B cell (primary cell): ENCODE measurements at regions not wholly inside any gene's neighbourhood (a gene's known extent, or its start where the extent isn't known, plus 50 kb on each side); places are given as distances from the start of the nearest gene placed in this dataset.

Experiments used
- ATAC-seq: fragments of 200-7000 bp; cut with Tn5 transposase; one replicate; pipeline ENCODE4 v1.10.0; 2021; ENCODE audit warnings: low read depth, mild to moderate bottlenecking, moderate number of reproducible peaks, moderate library complexity
- CTCF ChIA-PET: fragments of 350-600 bp; sonication (Branson Sonifier 250); formaldehyde crosslinking; loops from one replicate; lab custom pipeline; 2021; ENCODE audit warnings: antibody characterized with exemption, inconsistent platforms; lab: Charles Lee
- POLR2A ChIA-PET: fragments of 350-600 bp; sonication (Branson Sonifier 250); formaldehyde crosslinking; loops from one replicate; lab custom pipeline; 2021; ENCODE audit warnings: antibody characterized with exemption; lab: Charles Lee
- DNase-seq: peaks from one replicate; pipeline ENCODE4 v3.0.0; 2013
- H2AFZ ChIP-seq: 2 replicates; pipeline ENCODE4 v1.6.1; 2012; ENCODE audit warnings: mild to moderate bottlenecking, low read depth, low read length; ENCODE audit not compliant: insufficient read depth, poor library complexity, severe bottlenecking
- H3K27ac ChIP-seq, 2 donors: 1 replicate in 1 of 2; 2 replicates in 1 of 2; pipeline ENCODE4 v1.5.1; 2012 to 2013; ENCODE audit warnings: low read length in 2 of 2, mild to moderate bottlenecking in 2 of 2, moderate library complexity in 1 of 2
- H3K27me3 ChIP-seq, 4 experiments: fragments of 200-600 bp in 1 of 4; sonication (generic) in 1 of 4; replicated peaks in 1 of 4; 1 replicate in 2 of 4; 2 replicates in 2 of 4; pipeline versions ENCODE4 v1.6.1 to v1.7.0; 2013 to 2016; ENCODE audit warnings: low read length in 3 of 4, mild to moderate bottlenecking in 2 of 4, mixed read lengths in 1 of 4, moderate library complexity in 1 of 4; ENCODE audit not compliant: insufficient read depth in 4 of 4, control insufficient read depth in 3 of 4; ENCODE audit errors: control extremely low read depth in 1 of 4
- H3K36me3 ChIP-seq, 2 experiments: replicated peaks in 1 of 2; 1 replicate in 1 of 2; 2 replicates in 1 of 2; pipeline versions ENCODE4 v1.6.1 to v1.7.1; 2013; ENCODE audit warnings: low read length in 1 of 2; ENCODE audit not compliant: insufficient read depth in 2 of 2, control insufficient read depth in 1 of 2; ENCODE audit errors: control extremely low read depth in 1 of 2, extremely low read depth in 1 of 2
- H3K4me1 ChIP-seq, 2 donors: fragments of 200-600 bp in 1 of 2; sonication (generic) in 1 of 2; 1 replicate in 1 of 2; 2 replicates in 1 of 2; pipeline versions ENCODE4 v1.5.1 to v1.6.1; 2013 to 2017; ENCODE audit warnings: low read length in 2 of 2; ENCODE audit not compliant: control insufficient read depth in 2 of 2, insufficient read depth in 2 of 2
- H3K4me2 ChIP-seq: replicated peaks from 2 replicates; pipeline ENCODE3; 2012; ENCODE audit warnings: mild to moderate bottlenecking, low read depth, low read length; ENCODE audit not compliant: poor library complexity, severe bottlenecking
- H3K4me3 ChIP-seq, 5 experiments: fragments of 200-600 bp in 1 of 5; sonication (generic) in 1 of 5; 1 replicate in 3 of 5; 2 replicates in 2 of 5; pipeline versions ENCODE4 v1.5.1 to v1.7.0; 2011 to 2016; ENCODE audit warnings: low read length in 4 of 5, mild to moderate bottlenecking in 4 of 5, low read depth in 2 of 5, control low read depth in 1 of 5, moderate library complexity in 1 of 5; ENCODE audit not compliant: insufficient read depth in 1 of 5; ENCODE audit errors: control extremely low read depth in 1 of 5, extremely low read depth in 1 of 5
- H3K79me2 ChIP-seq: fragments of 200-600 bp; sonication (generic); one replicate; pipeline ENCODE4 v1.6.0; 2016; ENCODE audit warnings: low read length; ENCODE audit not compliant: control insufficient read depth, insufficient read depth
- H3K9ac ChIP-seq: fragments of 200-600 bp; sonication (generic); 2 replicates; pipeline ENCODE4 v1.6.1; 2017; ENCODE audit warnings: mild to moderate bottlenecking, low read length, moderate library complexity
- H3K9me3 ChIP-seq, 3 donors: one replicate each; pipeline versions ENCODE4 v1.6.1 to v1.7.1; 2013; ENCODE audit warnings: low read length in 2 of 3; ENCODE audit not compliant: control insufficient read depth in 2 of 3, insufficient read depth in 1 of 3; ENCODE audit errors: control extremely low read depth in 1 of 3
- H4K20me1 ChIP-seq: 2 replicates; pipeline ENCODE4 v1.6.0; 2012; ENCODE audit warnings: mild to moderate bottlenecking, low read length; ENCODE audit not compliant: insufficient read depth, control insufficient read depth, poor library complexity, severe bottlenecking
- H3K27ac Mint-ChIP-seq: one replicate; pipeline ENCODE4 v1.8.0; 2021; ENCODE audit warnings: mixed read lengths
- H3K27me3 Mint-ChIP-seq: one replicate; pipeline ENCODE4 v1.8.0; 2021; ENCODE audit warnings: mixed read lengths
- H3K4me1 Mint-ChIP-seq: one replicate; pipeline ENCODE4 v1.8.0; 2021; ENCODE audit warnings: mixed read lengths
- H3K4me3 Mint-ChIP-seq: one replicate; pipeline ENCODE4 v1.8.0; 2021; ENCODE audit warnings: mixed read lengths
- H3K9me3 Mint-ChIP-seq: one replicate; pipeline ENCODE4 v1.8.0; 2022; ENCODE audit warnings: mixed read lengths; ENCODE audit not compliant: insufficient read depth
- EZH2 ChIP-seq: IDR thresholded peaks from 2 replicates; pipeline ENCODE4 v1.6.1; 2012; ENCODE audit warnings: borderline replicate concordance, low read depth, mild to moderate bottlenecking, moderate library complexity, low read length; ENCODE audit not compliant: insufficient read depth, poor library complexity, severe bottlenecking
- WGBS: methylation state at CpG from one replicate; pipeline ENCODE4 v1.1.5; 2013; ENCODE audit warnings: missing lambda C conversion rate; ENCODE audit not compliant: insufficient coverage; 5-methylcytosine and 5-hydroxymethylcytosine counted together
- intact Hi-C: fragments of 100-400 bp; cut with micrococcal nuclease; formaldehyde crosslinking; loops from one replicate; pipeline ENCODE4 v1.10.0; 2022
- TF ChIP-seq, protein P1 (sequence below): fragments of 200-600 bp; IDR thresholded peaks from one replicate; pipeline ENCODE4 v1.8.0; 2022; ENCODE audit warnings: antibody characterized with exemption, mild to moderate bottlenecking

DNA sequence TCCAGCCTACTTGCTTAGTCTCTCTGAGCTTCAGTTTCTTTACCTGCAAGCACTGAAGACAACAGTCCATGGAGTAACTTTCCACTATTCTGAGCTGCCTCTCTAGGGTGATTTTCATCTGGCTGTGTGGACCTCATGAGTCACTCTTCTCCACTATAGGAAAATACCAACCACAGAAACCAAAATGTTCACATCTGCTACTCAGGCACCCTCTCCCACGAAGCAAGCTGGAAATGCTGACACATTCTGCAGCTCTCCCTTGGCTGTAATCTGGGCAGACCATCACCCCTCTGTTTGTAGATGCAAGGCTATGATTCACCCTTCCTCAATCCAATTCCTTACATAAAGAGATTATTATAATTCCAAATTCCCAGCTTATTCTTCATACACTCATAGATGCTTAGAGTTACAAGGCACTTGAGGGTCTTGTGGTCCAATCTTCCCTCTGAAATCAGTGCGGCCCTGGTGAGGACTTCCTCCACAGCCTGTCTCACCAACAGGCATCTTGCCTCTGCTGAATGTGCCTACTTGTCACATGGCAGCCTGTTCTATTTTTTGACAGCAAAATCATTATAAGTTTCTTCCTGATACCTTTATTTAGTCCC lies 97.0 kb upstream of the LNX1 start:
- 7% methylated on average over 2 of the region's 2 CpGs for WGBS
- Histone ChIP-seq H3K9me3 (no peaks in the 10 kb centered on the region), H2AFZ (no peak overlapping the region), H3K4me1 (no peaks in the 10 kb centered on the region), H4K20me1 (no peaks in the 10 kb centered on the region), H3K4me3 (no peak overlapping the region), H3K27ac (no peak overlapping the region), H3K36me3 (no peaks in the 10 kb centered on the region), H3K27me3 (peaks cover 0 to 10% (median 4%) of the 10 kb centered on the region in 4 experiments), H3K9ac (no peak overlapping the region), H3K4me2 (no peak overlapping the region), H3K79me2 (no peaks in the 10 kb centered on the region)
- intact Hi-C loops: no loop called here
- ChIA-PET CTCF (interaction anchor here (0.9 to 1.0 kb wide), 2 partner anchors 14 to 18 kb away, joined by 3 to 4 read pairs; no protein-coding TSS in a partner anchor), POLR2A (no interaction called here)
- Mint-ChIP-seq H3K9me3 (no peaks in the 10 kb centered on the region), H3K4me1 (no peaks in the 10 kb centered on the region), H3K27me3 (peaks cover 61% of the 10 kb centered on the region), H3K27ac (no peak overlapping the region), H3K4me3 (no peak overlapping the region)
- TF ChIP-seq EZH2: no peak
- TF ChIP-seq, protein P1, sequence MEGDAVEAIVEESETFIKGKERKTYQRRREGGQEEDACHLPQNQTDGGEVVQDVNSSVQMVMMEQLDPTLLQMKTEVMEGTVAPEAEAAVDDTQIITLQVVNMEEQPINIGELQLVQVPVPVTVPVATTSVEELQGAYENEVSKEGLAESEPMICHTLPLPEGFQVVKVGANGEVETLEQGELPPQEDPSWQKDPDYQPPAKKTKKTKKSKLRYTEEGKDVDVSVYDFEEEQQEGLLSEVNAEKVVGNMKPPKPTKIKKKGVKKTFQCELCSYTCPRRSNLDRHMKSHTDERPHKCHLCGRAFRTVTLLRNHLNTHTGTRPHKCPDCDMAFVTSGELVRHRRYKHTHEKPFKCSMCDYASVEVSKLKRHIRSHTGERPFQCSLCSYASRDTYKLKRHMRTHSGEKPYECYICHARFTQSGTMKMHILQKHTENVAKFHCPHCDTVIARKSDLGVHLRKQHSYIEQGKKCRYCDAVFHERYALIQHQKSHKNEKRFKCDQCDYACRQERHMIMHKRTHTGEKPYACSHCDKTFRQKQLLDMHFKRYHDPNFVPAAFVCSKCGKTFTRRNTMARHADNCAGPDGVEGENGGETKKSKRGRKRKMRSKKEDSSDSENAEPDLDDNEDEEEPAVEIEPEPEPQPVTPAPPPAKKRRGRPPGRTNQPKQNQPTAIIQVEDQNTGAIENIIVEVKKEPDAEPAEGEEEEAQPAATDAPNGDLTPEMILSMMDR: no peak
- ATAC-seq (no peak), DNase-seq (no peak)

DNA sequence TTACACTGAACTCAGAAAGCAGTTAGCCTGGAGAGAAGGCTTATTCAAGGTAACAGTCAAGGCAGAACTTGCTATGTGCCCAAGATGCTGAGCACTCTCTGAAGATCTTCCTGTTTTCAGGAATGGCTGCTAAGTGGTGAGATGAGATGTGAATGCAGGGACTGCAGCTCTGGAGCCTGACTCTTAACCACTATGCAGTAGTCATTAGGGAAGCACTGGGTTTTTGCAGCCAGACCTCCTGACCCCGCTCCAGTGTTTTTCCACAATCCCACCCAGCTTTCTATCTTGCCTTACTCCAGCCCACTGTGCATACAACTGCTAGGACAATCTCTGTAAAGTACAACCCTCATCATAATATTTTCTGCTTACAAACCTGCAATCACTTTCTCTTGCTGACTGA lies 95.2 kb upstream of the LNX1 start:
- Histone ChIP-seq H3K36me3 (no peaks in the 10 kb centered on the region), H2AFZ (no peak overlapping the region), H3K27ac (no peak overlapping the region), H4K20me1 (no peaks in the 10 kb centered on the region), H3K9me3 (no peaks in the 10 kb centered on the region), H3K9ac (no peak overlapping the region), H3K4me3 (no peak overlapping the region), H3K79me2 (no peaks in the 10 kb centered on the region), H3K27me3 (peaks cover 0 to 10% (median 4%) of the 10 kb centered on the region in 4 experiments), H3K4me2 (no peak overlapping the region), H3K4me1 (no peaks in the 10 kb centered on the region)
- Mint-ChIP-seq H3K4me3 (no peak overlapping the region), H3K4me1 (no peaks in the 10 kb centered on the region), H3K27ac (no peak overlapping the region), H3K9me3 (no peaks in the 10 kb centered on the region), H3K27me3 (peaks cover 59% of the 10 kb centered on the region)
- ChIA-PET POLR2A (no interaction called here), CTCF (no interaction called here)
- ATAC-seq: no peak
- WGBS: 100% methylated on average over 1 of the region's 1 CpG
- no peak for TF ChIP-seq EZH2
- TF ChIP-seq, protein P1: no peak
- intact Hi-C loops: no loop called here
- DNase-seq: no peak
